Chondrocyte (in vitro differentiated cells): ENCODE measurements at regions not wholly inside any gene's neighbourhood (a gene's known extent, or its start where the extent isn't known, plus 50 kb on each side); places are given as distances from the start of the nearest gene placed in this dataset.

Experiments used
- DNase-seq: peaks from one replicate; pipeline ENCODE4 v3.0.0; 2021; ENCODE audit warnings: mixed read lengths, low spot score
- H3K27ac Mint-ChIP-seq: one replicate; pipeline ENCODE4 v1.8.0; 2021; ENCODE audit warnings: mild to moderate bottlenecking, moderate library complexity, mixed read lengths; ENCODE audit not compliant: unreplicated experiment
- H3K27me3 Mint-ChIP-seq: 2 replicates; pipeline ENCODE4 v1.8.0; 2021; ENCODE audit warnings: low read depth, mixed read lengths
- H3K36me3 Mint-ChIP-seq: 2 replicates; pipeline ENCODE4 v1.8.0; 2021; ENCODE audit warnings: low read depth, mixed read lengths
- H3K4me1 Mint-ChIP-seq: 2 replicates; pipeline ENCODE4 v1.8.0; 2021; ENCODE audit warnings: low read depth, mild to moderate bottlenecking, mixed read lengths
- H3K4me3 Mint-ChIP-seq: one replicate; pipeline ENCODE4 v1.8.0; 2021; ENCODE audit warnings: mild to moderate bottlenecking, moderate library complexity, mixed read lengths; ENCODE audit not compliant: unreplicated experiment
- H3K9me3 Mint-ChIP-seq: 2 replicates; pipeline ENCODE4 v1.8.0; 2021; ENCODE audit warnings: low read depth, mixed read lengths
- TF ChIP-seq, protein P1 (sequence below): fragments of 200-600 bp; sonication (generic); IDR thresholded peaks from 2 replicates; pipeline ENCODE4 v1.5.0; 2021; ENCODE audit warnings: antibody characterized with exemption, mild to moderate bottlenecking, moderate library complexity

DNA sequence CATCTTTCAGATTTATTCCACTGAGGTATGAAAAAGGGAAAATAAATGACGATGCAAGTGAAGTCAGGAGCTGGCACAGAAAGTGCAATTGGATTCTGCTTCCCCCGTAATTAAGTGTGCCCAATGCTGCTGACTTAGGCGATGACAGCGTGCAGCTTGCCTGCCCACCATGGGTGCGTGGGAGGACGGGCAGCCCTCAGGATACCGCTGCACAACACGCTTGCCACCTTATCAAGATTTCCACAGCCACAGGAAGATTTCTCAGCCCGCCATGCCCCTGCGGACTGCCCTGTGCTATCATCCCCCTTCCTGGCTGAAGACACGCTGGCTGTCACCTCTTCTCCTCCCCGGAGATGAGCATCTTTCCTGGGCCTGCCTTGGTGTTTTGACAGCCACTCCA, 103.3 kb upstream of the BACH2 start:
- DNase-seq = no peak
- Mint-ChIP-seq H3K36me3 (no peaks in the 10 kb centered on the region), H3K4me1 (peaks cover 17% of the 10 kb centered on the region), H3K27ac (no peak overlapping the region), H3K27me3 (peaks cover 9% of the 10 kb centered on the region), H3K4me3 (no peak overlapping the region), H3K9me3 (no peaks in the 10 kb centered on the region)
- TF ChIP-seq, protein P1, sequence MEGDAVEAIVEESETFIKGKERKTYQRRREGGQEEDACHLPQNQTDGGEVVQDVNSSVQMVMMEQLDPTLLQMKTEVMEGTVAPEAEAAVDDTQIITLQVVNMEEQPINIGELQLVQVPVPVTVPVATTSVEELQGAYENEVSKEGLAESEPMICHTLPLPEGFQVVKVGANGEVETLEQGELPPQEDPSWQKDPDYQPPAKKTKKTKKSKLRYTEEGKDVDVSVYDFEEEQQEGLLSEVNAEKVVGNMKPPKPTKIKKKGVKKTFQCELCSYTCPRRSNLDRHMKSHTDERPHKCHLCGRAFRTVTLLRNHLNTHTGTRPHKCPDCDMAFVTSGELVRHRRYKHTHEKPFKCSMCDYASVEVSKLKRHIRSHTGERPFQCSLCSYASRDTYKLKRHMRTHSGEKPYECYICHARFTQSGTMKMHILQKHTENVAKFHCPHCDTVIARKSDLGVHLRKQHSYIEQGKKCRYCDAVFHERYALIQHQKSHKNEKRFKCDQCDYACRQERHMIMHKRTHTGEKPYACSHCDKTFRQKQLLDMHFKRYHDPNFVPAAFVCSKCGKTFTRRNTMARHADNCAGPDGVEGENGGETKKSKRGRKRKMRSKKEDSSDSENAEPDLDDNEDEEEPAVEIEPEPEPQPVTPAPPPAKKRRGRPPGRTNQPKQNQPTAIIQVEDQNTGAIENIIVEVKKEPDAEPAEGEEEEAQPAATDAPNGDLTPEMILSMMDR = no peak

DNA sequence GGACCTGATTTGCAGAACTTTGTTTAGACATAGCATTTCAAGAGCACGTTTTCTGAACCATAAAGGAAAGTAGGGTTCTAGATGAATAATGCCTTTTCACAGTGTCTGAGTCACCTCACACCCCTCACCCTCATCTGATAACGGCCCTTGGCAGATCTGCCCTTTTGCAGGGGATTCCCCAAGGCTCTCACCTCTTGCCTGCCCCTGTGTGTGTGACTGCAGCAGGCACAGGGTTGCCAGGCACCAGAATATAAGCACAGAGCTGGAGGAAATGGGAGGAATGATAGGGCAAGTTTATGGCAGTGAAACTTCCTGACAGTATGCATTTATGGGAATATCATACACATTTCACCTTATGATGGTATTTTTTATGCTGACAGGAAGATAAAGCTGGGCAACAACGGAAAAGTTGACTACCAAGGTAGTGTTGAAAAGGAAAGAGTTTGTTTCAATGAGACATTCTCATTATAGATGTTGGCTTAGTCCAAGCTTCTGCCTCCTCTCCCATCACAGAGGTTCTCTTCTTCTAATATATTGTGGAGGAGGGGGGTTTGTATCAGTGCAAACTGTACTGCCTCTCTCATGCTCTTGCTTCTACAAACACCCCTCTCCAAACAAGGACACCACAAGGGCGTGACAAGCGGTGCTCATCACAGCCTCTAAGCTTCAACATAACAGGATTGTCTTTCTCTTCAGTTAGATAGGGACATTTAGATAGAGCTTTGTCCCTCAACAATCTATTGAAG, 101.5 kb upstream of the BACH2 start:
- Mint-ChIP-seq H3K27me3 (peaks cover 6% of the 10 kb centered on the region), H3K27ac (no peak overlapping the region), H3K36me3 (no peaks in the 10 kb centered on the region), H3K9me3 (no peaks in the 10 kb centered on the region), H3K4me3 (no peak overlapping the region), H3K4me1 (peaks cover 6% of the 10 kb centered on the region)
- TF ChIP-seq, protein P1 = no peak
- no peak for DNase-seq

DNA sequence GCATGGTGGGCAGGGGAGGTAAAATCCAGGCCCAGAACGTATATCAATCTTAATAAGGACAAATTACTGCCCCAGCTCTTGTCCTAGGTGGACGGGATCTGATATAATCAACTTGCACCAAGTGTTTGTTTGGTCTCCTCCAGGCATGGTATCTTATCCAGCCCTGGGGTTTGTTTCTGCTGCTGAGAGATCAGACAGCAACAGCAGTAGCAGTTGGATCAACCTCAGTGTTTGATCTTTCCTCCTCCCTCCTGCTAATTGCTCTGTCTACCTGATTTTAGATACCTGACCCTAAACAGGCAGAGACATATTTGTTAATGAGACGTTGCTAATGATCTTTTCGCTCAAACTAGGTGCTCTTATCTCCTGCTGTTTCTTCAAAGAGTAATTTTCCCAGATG, 100.4 kb upstream of the BACH2 start:
- no peaks in the 10 kb centered on the region for H3K9me3 Mint-ChIP-seq
- H3K4me1 Mint-ChIP-seq = peaks cover 6% of the 10 kb centered on the region
- H3K36me3 Mint-ChIP-seq = no peaks in the 10 kb centered on the region
- H3K27me3 Mint-ChIP-seq = peaks cover 6% of the 10 kb centered on the region
- TF ChIP-seq, protein P1 = no peak
- H3K4me3 Mint-ChIP-seq = no peak overlapping the region
- H3K27ac Mint-ChIP-seq = no peak overlapping the region
- DNase-seq = no peak

DNA sequence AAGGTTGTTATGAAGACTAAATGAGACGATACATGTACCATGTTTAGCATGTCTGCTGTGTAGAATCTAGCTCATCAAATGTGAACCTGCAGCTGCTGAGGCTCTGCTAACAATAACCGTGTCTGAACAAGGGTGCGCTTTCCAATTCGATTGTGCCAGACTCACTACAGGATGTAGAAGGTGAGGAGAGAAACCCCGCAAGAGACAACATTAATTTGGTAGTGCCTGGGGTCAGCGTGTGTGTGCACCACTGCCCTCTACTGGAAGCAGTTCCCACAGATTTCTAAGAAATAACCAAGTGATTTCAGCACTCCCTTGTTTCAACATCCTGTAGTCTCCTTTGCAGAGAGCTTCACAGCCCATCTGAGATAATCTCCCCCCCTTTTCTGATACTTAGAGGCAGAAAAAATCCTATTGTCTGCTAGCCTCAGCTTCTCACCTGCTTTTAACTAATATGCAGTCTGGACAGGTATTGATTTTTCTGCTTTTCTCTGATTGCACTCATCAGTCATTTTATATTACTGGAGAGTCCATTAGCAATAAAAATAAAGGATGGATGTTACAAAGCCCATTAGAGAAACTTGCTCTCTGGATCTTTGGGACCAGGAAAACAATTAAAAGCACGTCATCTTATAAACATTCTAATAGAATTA, 96.7 kb upstream of the BACH2 start:
- TF ChIP-seq, protein P1 = peak; percentile 92
- DNase-seq = no peak
- Mint-ChIP-seq H3K9me3 (no peaks in the 10 kb centered on the region), H3K4me1 (peaks cover 6% of the 10 kb centered on the region), H3K4me3 (no peak overlapping the region), H3K27me3 (peaks cover 3% of the 10 kb centered on the region), H3K27ac (no peak overlapping the region), H3K36me3 (no peaks in the 10 kb centered on the region)

DNA sequence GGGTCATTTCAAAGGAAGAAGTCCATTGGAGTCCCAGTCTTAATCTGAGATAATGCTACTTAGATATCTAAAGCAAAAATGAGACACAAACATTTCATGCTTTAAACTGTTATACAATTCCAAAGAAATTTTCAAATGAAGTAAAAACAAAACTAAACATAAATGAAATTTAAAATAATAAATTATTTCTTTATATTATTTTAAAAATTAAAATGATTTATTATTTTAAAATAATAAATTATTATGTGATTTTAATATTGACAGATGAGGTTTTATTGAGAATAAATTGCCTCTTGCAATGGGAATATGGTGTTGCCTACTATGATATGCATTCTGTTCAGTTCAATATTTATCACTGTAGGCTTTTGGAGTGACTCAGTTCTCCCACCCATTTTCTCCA, 93.7 kb upstream of the BACH2 start:
- TF ChIP-seq, protein P1 = no peak
- no peak overlapping the region for H3K27ac Mint-ChIP-seq
- H3K4me1 Mint-ChIP-seq = peaks cover 13% of the 10 kb centered on the region
- no peaks in the 10 kb centered on the region for H3K9me3 Mint-ChIP-seq
- no peak for DNase-seq
- no peaks in the 10 kb centered on the region for H3K36me3 Mint-ChIP-seq
- no peak overlapping the region for H3K4me3 Mint-ChIP-seq
- no peaks in the 10 kb centered on the region for H3K27me3 Mint-ChIP-seq
